Left cardiac atrium (tissue), 4 donors: ENCODE measurements at regions not wholly inside any gene's neighbourhood (a gene's known extent, or its start where the extent isn't known, plus 50 kb on each side); places are given as distances from the start of the nearest gene placed in this dataset.

Experiments used
- ATAC-seq, 2 donors: fragments of 200-7000 bp; cut with Tn5 transposase; one replicate each; pipeline ENCODE4 v1.9.1; 2020; ENCODE audit warnings: mild to moderate bottlenecking in 2 of 2, moderate library complexity in 2 of 2
- DNase-seq: peaks from one replicate; pipeline ENCODE4 v3.0.0-alpha.2; 2020
- intact Hi-C, 2 donors: fragments of 100-400 bp; cut with DNase I; formaldehyde crosslinking; loops; one replicate each; pipeline versions ENCODE4 v1.14.1 to v1.15.1; 2022 to 2023
- donor health status: DM: no; HTN: yes; CAD: no.
- donor health status: DM: no; HTN: yes; CAD: no; lungs with severe emphysema.
- donor health status: DM: yes; HTN: yes; CAD: no.
- donor health status: Dilated cardiomyopathy.

DNA sequence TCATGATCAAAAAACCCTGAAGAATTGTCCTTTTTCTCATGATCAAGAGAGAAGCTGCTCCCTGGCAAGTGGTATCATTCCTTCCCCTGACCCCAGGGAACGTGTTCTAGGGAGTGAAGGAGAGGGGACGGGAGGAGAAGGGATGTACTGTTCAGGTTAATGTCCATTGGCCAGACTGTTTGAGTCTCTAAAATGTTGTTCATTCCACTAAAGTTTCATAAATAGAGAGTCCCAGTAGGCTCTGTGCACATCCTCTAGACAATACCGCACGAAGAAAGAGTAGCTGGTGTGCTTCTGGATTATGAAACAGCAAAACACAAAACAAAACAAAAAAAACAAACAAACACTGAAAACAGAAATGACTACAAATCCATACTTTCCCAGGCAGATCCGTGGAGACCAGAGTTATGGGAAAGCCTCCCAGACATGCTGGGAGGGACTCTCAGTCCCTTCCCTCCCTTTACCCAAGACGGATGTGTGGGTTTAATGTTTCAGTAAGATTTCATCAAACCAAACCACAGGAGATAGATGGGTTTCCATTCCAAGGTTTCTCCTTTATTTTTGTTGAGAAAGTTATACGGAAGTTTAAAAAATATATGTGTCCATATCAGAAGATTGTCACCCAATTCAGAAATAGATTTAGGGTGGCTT lies 66.5 kb upstream of the TNS3 start:
- no peak for DNase-seq
- intact Hi-C loops: no loop called here
- ATAC-seq: no peak

GRCh38 chr7:47647918-47648250 lies 66.0 kb upstream of the TNS3 start:
- ATAC-seq: no peak
- intact Hi-C loops: no loop called here
- DNase-seq: no peak

- intact Hi-C loops: no loop called here
- peak; percentile 38 to 76 for ATAC-seq
- no peak for DNase-seq
These were observed 65.4 kb upstream of the TNS3 start for GRCh38 chr7:47647181-47647917.

DNA sequence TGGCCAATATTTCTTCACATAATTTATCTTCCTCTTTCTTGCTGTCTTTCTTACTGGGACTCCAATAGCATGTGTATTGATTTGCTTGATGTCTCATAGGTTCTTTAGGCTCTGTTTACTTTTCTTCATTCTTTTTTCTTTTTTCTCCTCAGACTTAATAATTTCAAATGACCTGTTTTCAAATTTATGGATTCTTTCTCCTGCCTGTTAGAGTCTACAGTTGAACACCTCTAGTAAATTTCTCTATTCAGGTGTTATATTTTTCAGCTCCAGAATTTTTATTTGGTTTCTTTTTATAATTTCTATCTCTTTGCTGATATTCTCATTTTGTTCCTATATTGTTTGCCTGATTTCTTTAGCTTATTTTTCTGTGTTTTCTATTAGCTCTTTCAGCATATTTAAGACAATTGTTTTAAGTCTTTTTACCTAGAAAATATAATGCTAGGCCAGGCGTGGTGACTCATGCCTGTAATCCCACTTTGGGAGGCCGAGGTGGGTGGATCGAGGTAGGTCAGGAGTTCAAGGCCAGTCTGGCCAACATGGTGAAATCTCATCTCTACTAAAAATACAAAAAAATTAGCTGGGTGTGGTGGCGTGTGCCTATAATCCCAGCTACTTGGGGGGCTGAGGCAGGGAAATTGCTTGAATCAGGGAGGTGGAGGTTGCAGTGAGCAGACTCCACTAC lies 61.9 kb upstream of the TNS3 start:
- ATAC-seq: no peak
- intact Hi-C loops: no loop called here
- DNase-seq: no peak

DNA sequence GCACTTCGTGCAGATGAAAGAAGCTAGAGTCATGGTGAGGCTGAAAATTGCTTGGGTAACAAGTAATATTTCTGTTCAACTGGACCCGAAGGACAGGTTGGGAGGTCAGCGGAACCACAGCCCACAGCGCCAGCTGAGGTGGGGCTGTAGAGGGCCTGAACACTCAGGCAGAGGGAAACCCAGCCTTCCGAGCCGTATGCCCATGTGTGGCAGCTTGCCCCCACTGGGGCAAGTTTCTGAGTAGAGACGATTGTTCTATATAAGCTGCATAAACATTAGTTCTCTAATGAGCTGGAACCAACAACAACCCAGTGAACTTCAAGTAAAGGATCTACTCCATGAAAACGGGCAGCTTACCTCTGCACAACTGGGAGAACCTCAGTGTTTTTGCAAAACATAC lies 58.4 kb upstream of the TNS3 start:
- ATAC-seq (no peak), DNase-seq (no peak)
- intact Hi-C loops: no loop called here

GRCh38 chr7:47639495-47640110 lies 57.7 kb upstream of the TNS3 start:
- DNase-seq (no peak), ATAC-seq (no peak)
- intact Hi-C loops: no loop called here

DNA sequence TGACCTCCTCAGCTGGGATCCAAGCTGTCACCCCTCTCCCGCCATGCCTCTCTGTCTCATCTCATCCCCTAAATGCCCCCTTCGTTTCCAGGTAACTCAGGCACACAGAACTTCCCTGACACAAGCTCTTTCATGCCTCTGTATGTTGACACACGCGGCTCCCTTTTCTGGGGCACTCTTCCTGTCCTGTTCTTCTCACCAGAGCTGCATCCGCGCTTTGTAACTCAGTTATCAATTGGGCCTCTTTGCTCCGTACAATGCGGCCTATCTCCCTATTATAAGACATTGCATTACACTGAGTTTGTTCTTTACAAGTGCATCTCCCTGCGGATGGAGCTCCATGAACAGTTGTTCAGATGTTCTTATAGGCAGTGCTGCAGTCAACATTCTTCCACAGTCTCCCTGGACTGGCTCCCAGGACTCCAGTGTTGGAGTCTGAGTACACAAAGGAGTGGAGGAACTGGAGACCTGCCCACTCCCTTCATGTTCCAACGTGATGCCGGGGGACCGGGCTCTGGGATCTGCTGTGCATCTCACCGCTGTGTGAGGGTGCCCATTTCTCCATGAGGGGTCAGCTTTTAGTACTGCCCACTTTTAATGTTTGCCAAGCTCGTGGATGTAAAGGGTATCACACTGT lies 56.9 kb upstream of the TNS3 start:
- intact Hi-C loops: no loop called here
- peak; percentile 25 to 35 for ATAC-seq
- no peak for DNase-seq

DNA sequence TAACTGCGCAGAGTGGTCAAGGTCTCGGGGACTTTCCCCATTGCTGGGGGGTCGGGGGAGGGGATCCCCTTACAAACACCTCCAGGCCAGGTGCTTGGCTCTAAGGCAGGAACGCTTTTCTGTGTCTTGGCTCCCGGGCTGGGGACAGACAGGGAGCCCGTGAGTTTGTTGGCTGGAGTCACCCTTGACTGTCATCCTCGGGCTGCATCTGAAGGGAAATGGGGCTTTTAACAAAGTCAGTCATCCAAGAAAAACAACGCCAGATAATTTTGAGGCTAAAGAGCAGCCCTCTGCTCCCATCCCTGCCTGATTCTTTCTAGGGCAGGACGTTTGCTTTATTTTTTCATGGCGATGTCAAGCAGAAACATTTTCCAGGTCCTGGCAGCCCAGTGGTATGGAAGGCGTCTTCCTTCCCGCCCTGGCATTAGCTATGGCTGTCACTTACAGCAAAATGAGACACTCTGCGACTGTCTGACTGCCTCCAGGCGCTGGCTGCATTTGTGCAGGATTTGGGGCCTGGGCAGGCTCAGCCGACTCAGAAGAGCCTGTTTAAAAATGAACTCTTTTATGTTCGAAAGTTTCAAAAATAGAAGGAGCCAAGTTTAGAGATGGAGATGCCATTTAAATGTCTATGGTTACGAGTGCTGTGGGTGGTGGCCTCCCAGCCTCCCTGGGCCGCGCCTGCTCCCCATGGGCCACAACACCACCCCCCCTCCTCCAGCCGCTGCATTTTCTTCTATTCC lies 54.7 kb upstream of the TNS3 start:
- intact Hi-C loops: no loop called here
- DNase-seq (no peak), ATAC-seq (peak; percentile 25 to 42)

- ATAC-seq (peak in 1 of 2 donors; percentile 4), DNase-seq (no peak)
- intact Hi-C loops: no loop called here
These were observed 54.1 kb upstream of the TNS3 start for GRCh38 chr7:47636081-47636432.

DNA sequence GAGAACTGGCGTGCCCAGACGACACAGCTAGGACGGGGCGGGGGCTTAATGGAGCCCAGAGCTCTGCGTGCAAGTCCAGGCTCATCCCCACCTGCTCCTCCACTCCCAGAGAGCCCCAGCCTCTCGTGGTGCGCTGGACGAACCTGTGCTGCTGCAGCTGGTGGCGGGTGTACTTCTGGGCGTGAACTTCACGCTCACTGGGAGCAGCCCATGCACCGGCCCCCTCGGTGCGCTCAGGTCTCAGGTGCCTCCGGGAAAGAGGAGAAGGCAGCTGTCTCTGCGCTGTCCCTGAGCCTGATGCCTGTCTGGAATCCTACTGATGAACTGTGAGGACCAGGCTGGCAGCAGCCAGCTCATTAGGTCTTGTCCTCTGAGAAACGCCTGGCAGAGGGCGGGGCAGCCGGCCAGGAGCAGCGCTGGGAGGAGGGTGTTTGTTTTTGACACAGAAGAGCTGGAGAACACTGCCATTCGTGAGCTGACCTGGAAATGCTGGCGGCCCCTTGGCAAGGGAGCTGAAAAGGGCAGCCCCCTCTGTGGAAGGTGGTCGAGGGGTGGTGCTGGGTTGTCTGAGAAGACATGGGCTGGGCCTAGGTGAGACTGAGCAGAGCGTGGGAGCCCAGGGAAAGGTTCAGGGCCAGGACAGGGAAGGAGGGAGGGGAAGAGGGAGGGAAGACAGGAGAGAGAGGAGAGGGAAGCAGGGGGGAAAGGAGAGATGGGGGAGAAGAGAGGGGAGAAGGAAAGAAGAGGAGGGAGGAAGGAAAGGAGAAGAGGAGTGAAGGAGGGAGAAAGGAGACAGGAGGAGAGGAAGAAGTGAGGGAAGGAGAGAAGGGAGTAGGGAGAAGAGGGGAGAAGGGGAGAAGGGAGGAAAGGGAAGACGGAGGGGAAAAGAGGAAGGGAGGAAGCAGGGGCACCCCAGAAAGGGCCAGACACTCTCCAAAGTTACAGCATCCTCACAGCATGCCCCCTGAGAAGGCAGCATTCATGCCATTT lies 53.5 kb upstream of the TNS3 start:
- DNase-seq (no peak), ATAC-seq (peak; percentile 54 to 74)
- intact Hi-C loops: no loop called here

DNA sequence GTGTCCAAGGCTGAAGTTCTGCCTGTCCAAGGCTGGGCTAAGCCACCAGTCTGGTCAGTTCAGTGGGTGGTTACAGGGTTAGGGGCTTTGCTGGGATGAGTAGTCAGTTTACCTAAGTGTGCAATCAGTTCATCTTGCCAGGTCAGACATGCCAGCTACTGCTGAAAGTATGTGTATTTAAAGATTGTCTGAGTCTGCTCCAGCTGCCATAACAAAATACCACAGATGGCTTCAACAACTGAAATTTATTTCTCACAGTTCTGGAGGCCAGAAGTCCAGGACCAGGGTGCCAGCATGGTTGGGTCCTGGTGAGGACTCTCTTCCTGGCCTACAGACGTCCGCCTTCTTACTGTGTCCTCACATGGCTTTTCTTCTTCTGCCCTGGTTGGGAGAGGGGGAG lies 52.4 kb upstream of the TNS3 start:
- ATAC-seq (no peak), DNase-seq (no peak)
- intact Hi-C loops: no loop called here

- ATAC-seq: no peak
- DNase-seq: no peak
- intact Hi-C loops: no loop called here
These were observed 51.2 kb upstream of the TNS3 start for GRCh38 chr7:47633134-47633533.
